ENCODE measurements at regions not wholly inside any gene's neighbourhood (a gene's known extent, or its start where the extent isn't known, plus 50 kb on each side); places are given as distances from the start of the nearest gene placed in this dataset.

- TF ChIP-seq RAD21 (IDR thresholded peaks at IDR 0.05; ENCODE audit: insufficient read depth, low read depth, low read length): no peak
- no peak for TF ChIP-seq POLR2AphosphoS5 (IDR thresholded peaks at IDR 0.05; ENCODE audit: low read length)
- no peak for TF ChIP-seq ZNF207 (IDR thresholded peaks at IDR 0.05; ENCODE audit: borderline replicate concordance)
- no peak for TF ChIP-seq EP300 (IDR thresholded peaks at IDR 0.05; ENCODE audit: borderline replicate concordance in 1 of 2, control insufficient read depth in 1 of 2, low read depth in 2 of 2, low read length in 2 of 2)
- TF ChIP-seq CTCF (IDR thresholded peaks at IDR 0.05 in 2 of 3, conservative IDR thresholded peaks at IDR 0.05 in 1 of 3; ENCODE audit: control insufficient read depth in 2 of 3, extremely low read depth in 1 of 3, insufficient read depth in 1 of 3, low read depth in 3 of 3, low read length in 3 of 3): no peak
- no peak for TF ChIP-seq MXI1 (IDR thresholded peaks at IDR 0.05; ENCODE audit: low read depth, low read length)
- no peak for TF ChIP-seq HDAC2 (IDR thresholded peaks at IDR 0.05)
- TF ChIP-seq POLR2A (IDR thresholded peaks at IDR 0.05; ENCODE audit: low read depth, low read length): no peak
These were observed 237.5 kb upstream of the CHAC2 start for GRCh38 chr2:53530126-53530525.
